ENCODE measurements at regions not wholly inside any gene's neighbourhood (a gene's known extent, or its start where the extent isn't known, plus 50 kb on each side); places are given as distances from the start of the nearest gene placed in this dataset.

- DNase-seq (ENCODE audit: low read depth in 2 of 2): no peak
Measured at GRCh38 chr7:31284106-31284505, 56.4 kb downstream of the NEUROD6 start.

- DNase-seq (ENCODE audit: low read depth in 2 of 2): no peak
Measured at GRCh38 chr7:31271641-31272405, 68.7 kb downstream of the NEUROD6 start.

- DNase-seq (ENCODE audit: low read depth in 2 of 2): no peak
Measured at GRCh38 chr7:31267486-31267885, 73.0 kb downstream of the NEUROD6 start.

- DNase-seq (ENCODE audit: low read depth in 2 of 2): no peak
Measured at GRCh38 chr7:31263338-31263737, 77.2 kb downstream of the NEUROD6 start.

- DNase-seq (ENCODE audit: low read depth in 2 of 2): no peak
Measured at GRCh38 chr7:31261341-31261740, 79.2 kb downstream of the NEUROD6 start.

- no peak for DNase-seq (ENCODE audit: low read depth in 2 of 2)
Measured at GRCh38 chr7:31260851-31261250, 79.7 kb downstream of the NEUROD6 start.

GRCh38 chr7:31258391-31258790, 82.1 kb downstream of the NEUROD6 start:
- no peak for DNase-seq (ENCODE audit: low read depth in 2 of 2)

GRCh38 chr7:31256506-31256905, 84.0 kb downstream of the NEUROD6 start:
- no peak for DNase-seq (ENCODE audit: low read depth in 2 of 2)

- peak in 1 of 2 experiments; percentile 5 for DNase-seq (ENCODE audit: low read depth in 2 of 2)
Measured at GRCh38 chr7:31254926-31255325, 85.6 kb downstream of the NEUROD6 start.

GRCh38 chr7:31253532-31253931, 87.0 kb downstream of the NEUROD6 start:
- DNase-seq (ENCODE audit: low read depth in 2 of 2): no peak

GRCh38 chr7:31251441-31251840, 89.1 kb downstream of the NEUROD6 start:
- DNase-seq (ENCODE audit: low read depth in 2 of 2): no peak

GRCh38 chr7:31249671-31250070, 90.9 kb downstream of the NEUROD6 start:
- no peak for DNase-seq (ENCODE audit: low read depth in 2 of 2)

GRCh38 chr7:31236868-31237267, 103.7 kb downstream of the NEUROD6 start:
- no peak for DNase-seq (ENCODE audit: low read depth in 2 of 2)

- no peak for DNase-seq (ENCODE audit: low read depth in 2 of 2)
Measured at GRCh38 chr7:31234836-31235605, 105.5 kb downstream of the NEUROD6 start.

- DNase-seq (ENCODE audit: low read depth in 2 of 2): no peak
Measured at GRCh38 chr7:31228957-31229356, 111.6 kb downstream of the NEUROD6 start.

GRCh38 chr7:31214751-31215150, 125.8 kb downstream of the NEUROD6 start:
- no peak for DNase-seq (ENCODE audit: low read depth in 2 of 2)

GRCh38 chr7:31211281-31211680, 129.2 kb downstream of the NEUROD6 start:
- DNase-seq (ENCODE audit: low read depth in 2 of 2): no peak

GRCh38 chr7:31204071-31204470, 136.5 kb downstream of the NEUROD6 start:
- DNase-seq (ENCODE audit: low read depth in 2 of 2): no peak

- no peak for DNase-seq (ENCODE audit: low read depth in 2 of 2)
Measured at GRCh38 chr7:31203551-31203950, 137.0 kb downstream of the NEUROD6 start.

- no peak for DNase-seq (ENCODE audit: low read depth in 2 of 2)
Measured at GRCh38 chr7:31202801-31203200, 137.7 kb downstream of the NEUROD6 start.

GRCh38 chr7:31192986-31193385, 140.9 kb downstream of the ADCYAP1R1 start:
- peak; percentile 4 to 17 for DNase-seq (ENCODE audit: low read depth in 2 of 2)

GRCh38 chr7:31190906-31191305, 138.8 kb downstream of the ADCYAP1R1 start:
- no peak for DNase-seq (ENCODE audit: low read depth in 2 of 2)

- no peak for DNase-seq (ENCODE audit: low read depth in 2 of 2)
Measured at GRCh38 chr7:31186202-31186601, 134.1 kb downstream of the ADCYAP1R1 start.
